ENCODE measurements at regions not wholly inside any gene's neighbourhood (a gene's known extent, or its start where the extent isn't known, plus 50 kb on each side); places are given as distances from the start of the nearest gene placed in this dataset.

GRCh38 chr13:42484386-42484785, 89.6 kb upstream of the TNFSF11 start:
- Histone ChIP-seq H3K9me3 (no peaks in the 10 kb centered on the region), H3K27ac (no peak overlapping the region), H3K4me3 (no peak overlapping the region), H3K4me1 (peaks cover 5% of the 10 kb centered on the region), H3K27me3 (no peaks in the 10 kb centered on the region), H3K36me3 (replicated peaks in 1 of 2; ENCODE audit: insufficient read depth in 1 of 2, low read depth in 2 of 2) (no peaks in the 10 kb centered on the region)
- no peak for ATAC-seq
- TF ChIP-seq POLR2A (IDR thresholded peaks at IDR 0.05) (no peak), CTCF (IDR thresholded peaks at IDR 0.05) (no peak)
- no peak for DNase-seq
- intact Hi-C loops (cut with DNase I) = no loop called here

- H3K36me3 ChIP-seq (replicated peaks in 1 of 2; ENCODE audit: insufficient read depth in 1 of 2, low read depth in 2 of 2) = no peaks in the 10 kb centered on the region
- 38 to 42% methylated on average over 2 of the region's 2 CpGs for WGBS, 2 donors
- H3K27ac ChIP-seq = no peak overlapping the region
- TF ChIP-seq CTCF (IDR thresholded peaks at IDR 0.05) (no peak), POLR2A (IDR thresholded peaks at IDR 0.05) (no peak)
- intact Hi-C loops (cut with DNase I) = no loop called here
- H3K4me1 ChIP-seq = peaks cover 5% of the 10 kb centered on the region
- ATAC-seq (no peak), DNase-seq (no peak)
- H3K4me3 ChIP-seq = no peak overlapping the region
- no peaks in the 10 kb centered on the region for H3K9me3 ChIP-seq
- H3K27me3 ChIP-seq = no peaks in the 10 kb centered on the region
Measured at GRCh38 chr13:42485272-42485671, 88.7 kb upstream of the TNFSF11 start.

- intact Hi-C loops (cut with DNase I) = no loop called here
- DNase-seq (peak in 1 of 4 donors; percentile 7), ATAC-seq (peak; percentile 40)
- Histone ChIP-seq H3K9me3 (no peaks in the 10 kb centered on the region), H3K36me3 (replicated peaks in 1 of 2; ENCODE audit: insufficient read depth in 1 of 2, low read depth in 2 of 2) (no peaks in the 10 kb centered on the region), H3K4me1 (peaks cover 5% of the 10 kb centered on the region), H3K4me3 (no peak overlapping the region), H3K27ac (no peak overlapping the region), H3K27me3 (no peaks in the 10 kb centered on the region)
- TF ChIP-seq CTCF (IDR thresholded peaks at IDR 0.05) = no peak
- no peak for TF ChIP-seq POLR2A (IDR thresholded peaks at IDR 0.05)
- 7 to 9% methylated on average over 3 of the region's 3 CpGs for WGBS, 2 donors
Measured at GRCh38 chr13:42486711-42487198, 87.2 kb upstream of the TNFSF11 start.

GRCh38 chr13:42487221-42487620, 86.7 kb upstream of the TNFSF11 start:
- Histone ChIP-seq H3K4me3 (no peak overlapping the region), H3K4me1 (peaks cover 5% of the 10 kb centered on the region), H3K36me3 (replicated peaks in 1 of 2; ENCODE audit: insufficient read depth in 1 of 2, low read depth in 2 of 2) (no peaks in the 10 kb centered on the region), H3K27me3 (no peaks in the 10 kb centered on the region), H3K9me3 (no peaks in the 10 kb centered on the region), H3K27ac (no peak overlapping the region)
- TF ChIP-seq POLR2A (IDR thresholded peaks at IDR 0.05) = no peak
- no peak for TF ChIP-seq CTCF (IDR thresholded peaks at IDR 0.05)
- ATAC-seq (no peak), DNase-seq (no peak)
- intact Hi-C loops (cut with DNase I) = no loop called here
- WGBS, 2 donors = 60 to 68% methylated on average over 5 of the region's 5 CpGs

- 51 to 60% methylated on average over 5 of the region's 5 CpGs for WGBS, 2 donors
- TF ChIP-seq POLR2A (IDR thresholded peaks at IDR 0.05) = no peak
- TF ChIP-seq CTCF (IDR thresholded peaks at IDR 0.05) = no peak
- intact Hi-C loops (cut with DNase I) = no loop called here
Measured at GRCh38 chr13:42490676-42491075, 83.3 kb upstream of the TNFSF11 start.

More at GRCh38 chr13:42490676-42491075, 83.3 kb upstream of the TNFSF11 start:
- H3K4me1 ChIP-seq = peaks cover 5% of the 10 kb centered on the region
- no peak for DNase-seq
- no peaks in the 10 kb centered on the region for H3K9me3 ChIP-seq
- H3K4me3 ChIP-seq = no peak overlapping the region
- ATAC-seq = no peak
- no peaks in the 10 kb centered on the region for H3K27me3 ChIP-seq
- H3K36me3 ChIP-seq (replicated peaks in 1 of 2; ENCODE audit: insufficient read depth in 1 of 2, low read depth in 2 of 2) = no peaks in the 10 kb centered on the region
- H3K27ac ChIP-seq = no peak overlapping the region
